Natural killer cell (primary cell): ENCODE measurements at regions not wholly inside any gene's neighbourhood (a gene's known extent, or its start where the extent isn't known, plus 50 kb on each side); places are given as distances from the start of the nearest gene placed in this dataset.

Source experiments
- ATAC-seq, 3 donors: fragments of 150-1000 bp in 2 of 3; fragments of 200-7000 bp in 1 of 3; cut with Tn5 transposase; 1 replicate in 1 of 3; 2 replicates in 2 of 3; pipeline ENCODE4 v1.10.0; 2021; ENCODE audit warnings: mild to moderate bottlenecking in 2 of 3, moderate library complexity in 2 of 3
- DNase-seq, 2 donors: peaks; one replicate each; pipeline versions ENCODE4 v3.0.0 to v3.0.0-alpha.2; 2013 to 2021; ENCODE audit warnings: mixed read lengths in 1 of 2
- H3K27ac ChIP-seq: one replicate; pipeline ENCODE4 v1.5.1; 2013; ENCODE audit warnings: mild to moderate bottlenecking, low read length
- H3K27me3 ChIP-seq: one replicate; pipeline ENCODE4 v1.6.1; 2013; ENCODE audit warnings: low read length; ENCODE audit not compliant: control insufficient read depth, insufficient read depth
- H3K36me3 ChIP-seq: one replicate; pipeline ENCODE4 v1.6.1; 2013; ENCODE audit warnings: low read length; ENCODE audit not compliant: control insufficient read depth, insufficient read depth
- H3K4me1 ChIP-seq: one replicate; pipeline ENCODE4 v1.6.1; 2013; ENCODE audit warnings: low read length; ENCODE audit not compliant: control insufficient read depth, insufficient read depth
- H3K4me3 ChIP-seq: one replicate; pipeline ENCODE4 v1.5.1; 2013; ENCODE audit warnings: low read length
- H3K9me3 ChIP-seq: one replicate; pipeline ENCODE4 v1.6.1; 2013; ENCODE audit warnings: low read length; ENCODE audit not compliant: control insufficient read depth, insufficient read depth
- H3K27ac Mint-ChIP-seq, 2 donors: one replicate each; pipeline ENCODE4 v1.8.0; 2022; ENCODE audit warnings: mild to moderate bottlenecking in 2 of 2, mixed read lengths in 2 of 2, moderate library complexity in 1 of 2
- H3K27me3 Mint-ChIP-seq, 2 donors: one replicate each; pipeline ENCODE4 v1.8.0; 2022; ENCODE audit warnings: low read depth in 2 of 2, mixed read lengths in 2 of 2
- H3K36me3 Mint-ChIP-seq: one replicate; pipeline ENCODE4 v1.8.0; 2022; ENCODE audit warnings: mixed read lengths
- H3K4me1 Mint-ChIP-seq, 2 donors: one replicate each; pipeline ENCODE4 v1.8.0; 2022; ENCODE audit warnings: mixed read lengths in 2 of 2
- H3K4me3 Mint-ChIP-seq: one replicate; pipeline ENCODE4 v1.8.0; 2022; ENCODE audit warnings: mild to moderate bottlenecking, moderate library complexity, mixed read lengths
- H3K9me3 Mint-ChIP-seq, 2 donors: one replicate each; pipeline ENCODE4 v1.8.0; 2022; ENCODE audit warnings: mixed read lengths in 2 of 2
- WGBS: methylation state at CpG from one replicate; pipeline ENCODE4 v1.1.7; 2013; ENCODE audit warnings: missing lambda C conversion rate; ENCODE audit not compliant: insufficient coverage; 5-methylcytosine and 5-hydroxymethylcytosine counted together
- intact Hi-C: fragments of 100-400 bp; cut with micrococcal nuclease; formaldehyde crosslinking; loops from one replicate; pipeline ENCODE4 v1.14.2; 2022
- TF ChIP-seq, protein P1 (sequence below): fragments of 200-600 bp; IDR thresholded peaks from one replicate; pipeline ENCODE4 v1.8.0; 2022; ENCODE audit warnings: antibody characterized with exemption

DNA sequence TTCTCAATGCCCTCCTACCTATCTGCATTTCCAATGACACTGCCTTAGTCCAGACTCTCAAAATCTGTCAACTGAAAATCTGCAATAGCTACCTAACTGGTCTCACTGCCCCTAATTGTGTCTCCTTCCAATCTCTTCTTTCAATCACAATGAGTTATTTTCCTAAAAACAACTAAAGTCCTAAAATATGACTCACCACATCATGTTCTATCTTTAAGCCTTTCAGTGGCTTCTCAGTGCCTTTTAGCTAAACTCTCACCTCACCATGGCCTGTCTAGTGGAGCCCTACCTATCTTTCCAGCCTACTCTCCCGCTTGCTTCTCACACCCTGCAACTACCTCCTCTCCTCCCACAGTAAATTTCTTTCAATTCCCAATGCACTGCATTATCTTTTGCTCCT lies 220.9 kb upstream of the PKDCC start:
- no peak overlapping the region for H3K4me3 Mint-ChIP-seq
- Histone ChIP-seq H3K27me3 (peaks cover 16% of the 10 kb centered on the region), H3K9me3 (no peaks in the 10 kb centered on the region), H3K4me1 (no peaks in the 10 kb centered on the region), H3K27ac (no peak overlapping the region), H3K4me3 (no peak overlapping the region), H3K36me3 (no peaks in the 10 kb centered on the region)
- no peaks in the 10 kb centered on the region for H3K4me1 Mint-ChIP-seq
- H3K27ac Mint-ChIP-seq, result no peak overlapping the region
- TF ChIP-seq, protein P1, sequence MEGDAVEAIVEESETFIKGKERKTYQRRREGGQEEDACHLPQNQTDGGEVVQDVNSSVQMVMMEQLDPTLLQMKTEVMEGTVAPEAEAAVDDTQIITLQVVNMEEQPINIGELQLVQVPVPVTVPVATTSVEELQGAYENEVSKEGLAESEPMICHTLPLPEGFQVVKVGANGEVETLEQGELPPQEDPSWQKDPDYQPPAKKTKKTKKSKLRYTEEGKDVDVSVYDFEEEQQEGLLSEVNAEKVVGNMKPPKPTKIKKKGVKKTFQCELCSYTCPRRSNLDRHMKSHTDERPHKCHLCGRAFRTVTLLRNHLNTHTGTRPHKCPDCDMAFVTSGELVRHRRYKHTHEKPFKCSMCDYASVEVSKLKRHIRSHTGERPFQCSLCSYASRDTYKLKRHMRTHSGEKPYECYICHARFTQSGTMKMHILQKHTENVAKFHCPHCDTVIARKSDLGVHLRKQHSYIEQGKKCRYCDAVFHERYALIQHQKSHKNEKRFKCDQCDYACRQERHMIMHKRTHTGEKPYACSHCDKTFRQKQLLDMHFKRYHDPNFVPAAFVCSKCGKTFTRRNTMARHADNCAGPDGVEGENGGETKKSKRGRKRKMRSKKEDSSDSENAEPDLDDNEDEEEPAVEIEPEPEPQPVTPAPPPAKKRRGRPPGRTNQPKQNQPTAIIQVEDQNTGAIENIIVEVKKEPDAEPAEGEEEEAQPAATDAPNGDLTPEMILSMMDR, result no peak
- intact Hi-C loops, result no loop called here
- no peak for ATAC-seq
- 90% methylated on average over 1 of the region's 1 CpG for WGBS
- H3K9me3 Mint-ChIP-seq, result no peaks in the 10 kb centered on the region
- no peak for DNase-seq
- no peaks in the 10 kb centered on the region for H3K36me3 Mint-ChIP-seq
- H3K27me3 Mint-ChIP-seq, result peaks cover 16 to 46% of the 10 kb centered on the region in 2 donors

DNA sequence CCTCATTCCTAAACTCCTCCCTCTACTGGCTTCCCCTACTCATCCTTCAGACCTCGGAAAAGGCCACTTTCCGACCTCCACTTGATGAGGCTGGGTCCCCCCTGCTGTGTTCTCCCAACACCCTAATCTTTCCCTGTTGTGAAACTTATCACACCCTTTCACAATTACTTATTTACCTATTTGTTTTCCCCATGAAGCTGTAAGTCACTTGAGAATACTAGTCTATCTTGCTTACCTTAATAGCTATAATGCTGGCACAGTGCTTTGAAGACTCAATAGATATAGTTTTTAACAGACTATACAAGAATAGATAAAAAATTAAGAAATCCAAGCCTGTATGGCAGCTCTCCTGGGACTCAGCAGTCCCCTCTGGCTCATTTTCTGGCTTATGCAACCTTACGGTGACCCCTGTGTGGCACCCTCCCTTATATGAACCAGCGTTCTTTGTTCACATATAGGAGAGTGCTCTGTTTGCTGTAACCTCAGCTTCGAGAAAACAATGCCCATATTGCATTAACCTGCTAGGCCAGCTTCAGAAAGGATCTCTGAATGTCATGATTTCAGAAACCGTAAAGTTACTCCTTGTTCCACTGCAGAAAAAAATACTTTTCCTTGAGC lies 220.4 kb upstream of the PKDCC start:
- Mint-ChIP-seq H3K4me1 (no peaks in the 10 kb centered on the region), H3K9me3 (no peaks in the 10 kb centered on the region), H3K27ac (no peak overlapping the region), H3K27me3 (peaks cover 16 to 46% of the 10 kb centered on the region in 2 donors), H3K36me3 (no peaks in the 10 kb centered on the region), H3K4me3 (no peak overlapping the region)
- no peak overlapping the region for H3K4me3 ChIP-seq
- 65% methylated on average over 6 of the region's 6 CpGs for WGBS
- no peaks in the 10 kb centered on the region for H3K36me3 ChIP-seq
- ATAC-seq (no peak), DNase-seq (no peak)
- TF ChIP-seq, protein P1, result no peak
- H3K27me3 ChIP-seq, result peaks cover 15% of the 10 kb centered on the region
- H3K9me3 ChIP-seq, result no peaks in the 10 kb centered on the region
- H3K27ac ChIP-seq, result no peak overlapping the region
- intact Hi-C loops, result no loop called here
- H3K4me1 ChIP-seq, result no peaks in the 10 kb centered on the region

DNA sequence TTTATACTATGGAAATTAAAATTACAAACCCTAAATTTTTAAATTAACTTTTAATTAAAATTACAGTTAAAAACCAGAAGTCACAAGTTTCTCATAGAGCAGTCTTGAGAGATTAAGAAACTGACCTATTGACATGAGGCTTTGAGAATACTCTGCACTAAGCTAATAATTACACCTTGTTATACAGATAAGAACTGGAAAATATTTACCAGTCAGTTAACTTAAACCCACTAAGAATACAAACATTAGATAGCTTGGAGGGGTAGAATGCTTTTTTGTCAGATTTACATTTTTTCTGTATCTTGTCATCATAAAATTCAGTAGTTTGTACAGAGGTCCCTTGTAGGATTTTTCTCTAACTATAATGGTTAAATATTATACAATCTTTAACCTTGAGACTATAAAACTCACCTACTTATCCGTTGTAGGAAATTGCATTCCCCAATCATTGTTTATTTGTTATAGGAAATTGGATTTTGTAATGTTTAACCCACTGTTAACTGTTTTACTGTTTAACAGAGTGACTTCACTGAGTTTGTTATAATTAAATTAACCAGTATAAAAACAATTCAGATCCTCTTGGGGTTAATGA lies 219.7 kb upstream of the PKDCC start:
- Mint-ChIP-seq H3K27ac (no peak overlapping the region), H3K27me3 (peaks cover 19 to 48% of the 10 kb centered on the region in 2 donors), H3K4me1 (no peaks in the 10 kb centered on the region), H3K4me3 (no peak overlapping the region), H3K36me3 (no peaks in the 10 kb centered on the region), H3K9me3 (no peaks in the 10 kb centered on the region)
- Histone ChIP-seq H3K4me3 (no peak overlapping the region), H3K27ac (no peak overlapping the region), H3K4me1 (no peaks in the 10 kb centered on the region), H3K36me3 (no peaks in the 10 kb centered on the region), H3K9me3 (no peaks in the 10 kb centered on the region), H3K27me3 (peaks cover 15% of the 10 kb centered on the region)
- WGBS, result no CpG with 5 or more reads among the region's 1 CpG
- intact Hi-C loops, result no loop called here
- TF ChIP-seq, protein P1, result no peak
- DNase-seq (no peak), ATAC-seq (no peak)

DNA sequence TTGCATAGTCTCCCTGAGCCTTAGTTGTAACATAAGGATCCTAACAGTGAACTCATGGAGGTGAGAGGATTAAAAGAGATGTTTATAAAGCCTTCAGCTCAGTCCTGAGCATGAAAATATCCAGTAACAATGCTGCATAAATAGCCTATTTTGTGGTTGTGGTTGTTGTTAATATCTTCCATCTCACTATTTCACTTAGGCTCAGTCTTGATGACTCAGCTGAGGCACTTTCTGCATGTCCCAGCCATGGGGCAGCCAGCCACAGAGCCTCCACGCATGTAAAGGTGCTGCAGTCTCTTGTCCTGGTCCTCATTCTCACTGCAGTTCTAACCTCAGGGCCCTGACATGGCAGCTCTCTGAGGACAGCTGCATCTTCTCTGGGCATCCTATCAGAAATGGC lies 218.8 kb upstream of the PKDCC start:
- 73% methylated on average over 1 of the region's 1 CpG for WGBS
- H3K9me3 ChIP-seq, result no peaks in the 10 kb centered on the region
- H3K27me3 ChIP-seq, result peaks cover 12% of the 10 kb centered on the region
- no peaks in the 10 kb centered on the region for H3K36me3 Mint-ChIP-seq
- no peaks in the 10 kb centered on the region for H3K4me1 Mint-ChIP-seq
- TF ChIP-seq, protein P1, result no peak
- H3K4me1 ChIP-seq, result no peaks in the 10 kb centered on the region
- H3K36me3 ChIP-seq, result no peaks in the 10 kb centered on the region
- H3K9me3 Mint-ChIP-seq, result no peaks in the 10 kb centered on the region
- no peak for DNase-seq
- peaks cover 23 to 45% of the 10 kb centered on the region in 2 donors for H3K27me3 Mint-ChIP-seq
- H3K4me3 Mint-ChIP-seq, result no peak overlapping the region
- H3K4me3 ChIP-seq, result no peak overlapping the region
- no peak overlapping the region for H3K27ac Mint-ChIP-seq
- no peak overlapping the region for H3K27ac ChIP-seq
- no peak for ATAC-seq
- intact Hi-C loops, result no loop called here
